ENCODE measurements at regions not wholly inside any gene's neighbourhood (a gene's known extent, or its start where the extent isn't known, plus 50 kb on each side); places are given as distances from the start of the nearest gene placed in this dataset.

GRCh38 chr14:85413836-85414526, 116.0 kb upstream of the FLRT2 start:
- no peak overlapping the region for H3K27ac ChIP-seq (ENCODE audit: low read depth in 1 of 2, low read length in 1 of 2)
- 50 to 67% methylated on average over 5 of the region's 5 CpGs for WGBS, 2 donors
- TF ChIP-seq CTCF (IDR thresholded peaks at IDR 0.05; ENCODE audit: control extremely low read depth, extremely low read depth), result no peak
- DNase-seq (no peak), ATAC-seq (ENCODE audit: insufficient read depth, low FRiP score) (no peak)
- H3K4me1 ChIP-seq (ENCODE audit: control insufficient read depth in 5 of 5, insufficient read depth in 5 of 5, low read length in 5 of 5), result peaks cover 0 to 12% (median 0%) of the 10 kb centered on the region in 5 donors
- H3K36me3 ChIP-seq (ENCODE audit: control insufficient read depth in 4 of 4, insufficient read depth in 4 of 4, low read length in 4 of 4), result no peaks in the 10 kb centered on the region
- no peak overlapping the region for H3K9ac ChIP-seq (ENCODE audit: insufficient read depth in 1 of 2, low read length in 2 of 2)
- no peaks in the 10 kb centered on the region for H3K9me3 ChIP-seq (ENCODE audit: control insufficient read depth in 4 of 4, insufficient read depth in 3 of 4, low read length in 3 of 4)
- H3K27me3 ChIP-seq (ENCODE audit: control insufficient read depth in 3 of 3, insufficient read depth in 3 of 3, low read length in 2 of 3), result peaks cover 0 to 3% (median 0%) of the 10 kb centered on the region in 3 donors
- H3K4me3 ChIP-seq, result no peak overlapping the region

GRCh38 chr14:85415015-85415712, 114.8 kb upstream of the FLRT2 start:
- Histone ChIP-seq H3K4me1 (ENCODE audit: control insufficient read depth in 5 of 5, insufficient read depth in 5 of 5, low read length in 5 of 5) (peaks cover 0 to 5% (median 0%) of the 10 kb centered on the region in 5 donors), H3K27ac (ENCODE audit: low read depth in 1 of 2, low read length in 1 of 2) (no peak overlapping the region), H3K4me3 (no peak overlapping the region), H3K9ac (ENCODE audit: insufficient read depth in 1 of 2, low read length in 2 of 2) (no peak overlapping the region), H3K9me3 (ENCODE audit: control insufficient read depth in 4 of 4, insufficient read depth in 3 of 4, low read length in 3 of 4) (no peaks in the 10 kb centered on the region), H3K27me3 (ENCODE audit: control insufficient read depth in 3 of 3, insufficient read depth in 3 of 3, low read length in 2 of 3) (peaks cover 0 to 3% (median 0%) of the 10 kb centered on the region in 3 donors), H3K36me3 (ENCODE audit: control insufficient read depth in 4 of 4, insufficient read depth in 4 of 4, low read length in 4 of 4) (no peaks in the 10 kb centered on the region)
- ATAC-seq (ENCODE audit: insufficient read depth, low FRiP score) (peak; percentile 88), DNase-seq (peak; percentile 47 to 86 (median 79))
- 67 to 69% methylated on average over 13 of the region's 13 CpGs for WGBS, 2 donors
- TF ChIP-seq CTCF (IDR thresholded peaks at IDR 0.05; ENCODE audit: control extremely low read depth, extremely low read depth), result no peak

- no peaks in the 10 kb centered on the region for H3K36me3 ChIP-seq (ENCODE audit: control insufficient read depth in 4 of 4, insufficient read depth in 4 of 4, low read length in 4 of 4)
- peaks cover 0 to 5% (median 0%) of the 10 kb centered on the region in 5 donors for H3K4me1 ChIP-seq (ENCODE audit: control insufficient read depth in 5 of 5, insufficient read depth in 5 of 5, low read length in 5 of 5)
- H3K9me3 ChIP-seq (ENCODE audit: control insufficient read depth in 4 of 4, insufficient read depth in 3 of 4, low read length in 3 of 4), result no peaks in the 10 kb centered on the region
- DNase-seq, result no peak
- 7 to 13% methylated on average over 2 of the region's 2 CpGs for WGBS, 2 donors
- no peak overlapping the region for H3K27ac ChIP-seq (ENCODE audit: low read depth in 1 of 2, low read length in 1 of 2)
- H3K4me3 ChIP-seq, result no peak overlapping the region
- no peak overlapping the region for H3K9ac ChIP-seq (ENCODE audit: insufficient read depth in 1 of 2, low read length in 2 of 2)
- no peak for ATAC-seq (ENCODE audit: insufficient read depth, low FRiP score)
- H3K27me3 ChIP-seq (ENCODE audit: control insufficient read depth in 3 of 3, insufficient read depth in 3 of 3, low read length in 2 of 3), result no peaks in the 10 kb centered on the region
- no peak for TF ChIP-seq CTCF (IDR thresholded peaks at IDR 0.05; ENCODE audit: control extremely low read depth, extremely low read depth)
Observed at GRCh38 chr14:85416771-85417170, 113.2 kb upstream of the FLRT2 start.
